C4-2B (cell line): ENCODE measurements at regions not wholly inside any gene's neighbourhood (a gene's known extent, or its start where the extent isn't known, plus 50 kb on each side); places are given as distances from the start of the nearest gene placed in this dataset.

Experiments
- ZFX ChIP-seq: fragments of 450-650 bp; IDR thresholded peaks from 2 replicates; pipeline ENCODE4 v1.6.1; 2017
- TF ChIP-seq, protein P1 (sequence below): fragments of 450-650 bp; conservative IDR thresholded peaks from 2 replicates; pipeline ENCODE4 v1.5.1; 2017; ENCODE audit warnings: mild to moderate bottlenecking

DNA sequence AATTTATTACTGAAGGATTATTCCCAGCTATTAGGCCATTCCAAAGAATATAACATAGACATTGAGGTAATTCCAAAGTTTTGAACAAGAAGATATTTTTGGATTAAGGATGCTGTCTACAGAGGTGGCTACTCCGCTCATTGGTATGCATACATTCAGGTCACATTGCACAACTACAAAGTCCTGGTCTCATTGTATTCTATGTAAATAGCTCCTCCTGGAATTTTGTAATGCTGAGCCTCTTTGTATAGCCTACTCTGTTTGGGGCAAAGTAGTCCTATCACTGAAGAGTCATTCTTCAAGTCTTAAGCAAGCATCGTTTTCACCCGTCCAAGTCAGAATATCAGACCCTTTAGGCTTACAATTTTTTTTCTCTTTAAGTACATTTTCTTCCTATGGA, 142.4 kb downstream of the KIF18A start:
- TF ChIP-seq, protein P1, sequence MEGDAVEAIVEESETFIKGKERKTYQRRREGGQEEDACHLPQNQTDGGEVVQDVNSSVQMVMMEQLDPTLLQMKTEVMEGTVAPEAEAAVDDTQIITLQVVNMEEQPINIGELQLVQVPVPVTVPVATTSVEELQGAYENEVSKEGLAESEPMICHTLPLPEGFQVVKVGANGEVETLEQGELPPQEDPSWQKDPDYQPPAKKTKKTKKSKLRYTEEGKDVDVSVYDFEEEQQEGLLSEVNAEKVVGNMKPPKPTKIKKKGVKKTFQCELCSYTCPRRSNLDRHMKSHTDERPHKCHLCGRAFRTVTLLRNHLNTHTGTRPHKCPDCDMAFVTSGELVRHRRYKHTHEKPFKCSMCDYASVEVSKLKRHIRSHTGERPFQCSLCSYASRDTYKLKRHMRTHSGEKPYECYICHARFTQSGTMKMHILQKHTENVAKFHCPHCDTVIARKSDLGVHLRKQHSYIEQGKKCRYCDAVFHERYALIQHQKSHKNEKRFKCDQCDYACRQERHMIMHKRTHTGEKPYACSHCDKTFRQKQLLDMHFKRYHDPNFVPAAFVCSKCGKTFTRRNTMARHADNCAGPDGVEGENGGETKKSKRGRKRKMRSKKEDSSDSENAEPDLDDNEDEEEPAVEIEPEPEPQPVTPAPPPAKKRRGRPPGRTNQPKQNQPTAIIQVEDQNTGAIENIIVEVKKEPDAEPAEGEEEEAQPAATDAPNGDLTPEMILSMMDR = no peak
- no peak for TF ChIP-seq ZFX
